ENCODE measurements at regions not wholly inside any gene's neighbourhood (a gene's known extent, or its start where the extent isn't known, plus 50 kb on each side); places are given as distances from the start of the nearest gene placed in this dataset.
A peak's percentile ranks its signal among the peaks of the same experiment; 100 is the strongest.
"Not testable (repeated sequence)": the region's sequence is repeated elsewhere in the genome, so short reads cannot be mapped to it uniquely, and the experiment has no call there.

GRCh38 chr14:98915625-98916024 is 356.4 kb downstream of the BCL11B start:
- no peak for DNase-seq

DNA sequence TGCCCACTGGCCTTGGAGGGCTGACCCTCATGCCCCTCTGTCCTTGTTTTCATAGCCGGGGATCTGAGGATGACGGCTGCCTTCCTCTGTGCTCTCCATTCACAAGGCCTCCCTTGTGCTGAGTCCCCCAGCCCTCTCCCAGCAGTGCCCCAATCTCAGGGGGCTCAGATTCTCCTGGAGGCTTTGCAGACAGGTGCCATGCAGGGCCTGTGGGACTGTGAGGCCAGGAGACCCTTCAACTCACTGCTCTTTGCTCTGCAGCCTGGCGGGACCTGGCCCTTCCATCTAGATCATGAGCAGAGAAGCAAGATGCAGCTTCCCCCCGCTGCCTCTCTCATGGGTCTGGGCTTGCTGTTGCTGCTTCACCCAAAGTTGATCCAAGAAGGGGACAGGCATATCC is 356.0 kb downstream of the BCL11B start:
- DNase-seq = no peak

DNA sequence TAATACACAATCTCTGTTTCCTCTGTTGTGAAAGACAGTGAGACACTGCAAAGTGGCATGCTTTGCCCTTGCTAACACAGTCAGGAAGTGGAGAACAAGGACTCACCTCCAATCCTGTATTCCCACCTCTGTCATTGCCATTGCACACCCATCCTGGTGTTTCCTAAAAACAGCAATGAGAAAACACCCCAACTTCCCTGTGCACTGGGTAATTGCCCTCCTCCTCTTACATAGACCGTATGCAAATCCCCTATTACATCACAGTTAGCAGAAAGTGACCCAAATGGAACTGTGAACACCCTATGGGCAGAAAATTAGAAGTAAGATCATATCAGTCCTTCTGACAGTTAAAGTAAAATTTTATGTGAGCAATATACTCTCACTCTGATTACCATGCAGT is 355.5 kb downstream of the BCL11B start:
- no peak for DNase-seq

DNA sequence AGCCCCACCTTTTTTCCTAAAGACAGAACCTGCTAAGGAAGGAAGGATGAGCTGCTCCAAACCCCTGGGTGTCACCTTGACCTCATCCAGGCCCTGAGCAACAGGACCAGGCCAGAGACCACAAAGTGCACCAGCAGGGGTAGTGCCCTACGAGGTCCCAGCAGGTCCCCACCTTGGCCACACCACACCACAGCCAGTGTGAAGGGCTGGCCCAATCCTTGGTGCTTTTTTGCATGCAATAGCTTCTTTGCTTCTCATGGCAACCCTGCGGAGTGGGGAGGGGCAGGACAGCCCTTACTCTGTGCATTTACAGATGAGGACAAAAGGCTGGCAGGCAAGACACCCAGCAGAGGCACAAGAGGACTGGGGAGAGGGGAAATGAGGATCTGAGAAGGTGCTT is 352.6 kb downstream of the BCL11B start:
- no peak for DNase-seq

GRCh38 chr14:98921306-98921705 is 350.7 kb downstream of the BCL11B start:
- DNase-seq = not testable (repeated sequence)

- DNase-seq = no peak
Measured at GRCh38 chr14:98923596-98923995, 348.4 kb downstream of the BCL11B start.

DNA sequence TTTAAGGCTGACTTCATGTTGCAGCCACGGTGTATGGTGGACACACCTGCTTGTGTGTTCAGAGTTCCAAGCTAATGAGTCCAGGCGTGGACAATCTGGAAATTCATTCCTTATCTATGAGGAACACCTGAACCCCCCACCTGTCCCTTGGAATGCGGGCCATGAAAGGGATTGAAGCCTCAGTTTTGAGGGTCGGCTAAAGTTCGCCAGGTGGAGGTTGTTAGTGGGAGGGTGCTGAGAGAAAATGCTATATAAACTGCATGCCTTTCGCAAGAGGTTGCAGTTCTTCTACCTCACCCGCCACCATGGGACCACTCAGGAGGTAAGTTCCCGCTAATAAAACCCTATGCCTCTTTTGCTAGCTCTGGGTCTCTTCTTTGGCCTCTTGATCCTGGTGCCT is 348.0 kb downstream of the BCL11B start:
- no peak for DNase-seq

DNA sequence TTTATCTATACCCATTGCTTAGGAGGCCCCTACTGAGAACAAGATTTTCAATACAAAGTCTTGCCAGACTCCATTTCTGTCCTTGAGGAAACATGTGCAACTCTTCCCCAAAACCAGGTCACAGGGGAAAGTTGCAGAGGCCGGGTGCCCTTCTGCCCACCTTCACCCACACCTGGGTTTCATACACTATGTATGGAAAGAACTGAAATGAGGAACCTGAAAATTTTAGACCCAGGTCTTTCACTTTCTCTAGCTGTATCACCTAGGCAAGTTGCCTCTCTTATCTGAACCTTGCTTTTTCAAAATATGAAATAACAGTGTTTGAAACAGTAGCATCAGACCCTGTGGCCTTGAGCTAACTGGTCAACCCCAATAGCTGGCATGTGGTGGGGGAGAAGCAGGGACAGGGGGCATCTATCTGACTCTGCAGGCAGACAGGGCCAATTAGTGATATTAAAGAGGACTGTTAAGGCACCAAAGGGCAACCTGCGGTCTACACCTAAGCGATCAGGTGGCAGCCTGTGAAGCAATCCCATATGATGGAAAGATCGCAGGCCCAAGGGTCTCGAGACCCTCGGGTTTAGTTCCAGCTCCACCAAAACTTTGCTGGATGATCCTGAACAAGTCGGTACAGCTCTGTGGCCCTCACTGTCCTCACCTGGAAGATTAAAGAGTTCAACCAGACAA is 346.5 kb downstream of the BCL11B start:
- DNase-seq = no peak

DNA sequence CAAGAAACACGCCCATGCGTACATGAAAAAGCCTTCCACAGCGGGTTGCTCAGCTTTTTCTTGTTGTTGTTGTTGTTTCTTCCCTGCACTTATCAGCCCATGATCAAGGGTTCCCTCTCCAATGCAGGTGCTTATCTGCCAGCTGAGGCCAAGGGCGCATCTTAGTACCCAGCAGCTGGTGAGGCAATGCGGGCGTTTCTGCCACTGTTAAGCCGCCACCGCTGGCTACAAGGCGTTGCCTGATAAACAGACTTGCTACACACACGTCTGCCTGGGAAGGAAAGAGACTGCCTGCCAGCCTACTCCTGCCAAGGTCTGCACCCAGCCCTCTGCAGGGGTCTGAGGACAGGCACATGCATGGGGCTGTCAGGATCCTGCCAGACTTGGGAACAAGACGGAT is 345.9 kb downstream of the BCL11B start:
- no peak for DNase-seq

GRCh38 chr14:98926801-98927200 is 345.2 kb downstream of the BCL11B start:
- no peak for DNase-seq

GRCh38 chr14:98927986-98928385 is 344.0 kb downstream of the BCL11B start:
- DNase-seq = no peak

DNA sequence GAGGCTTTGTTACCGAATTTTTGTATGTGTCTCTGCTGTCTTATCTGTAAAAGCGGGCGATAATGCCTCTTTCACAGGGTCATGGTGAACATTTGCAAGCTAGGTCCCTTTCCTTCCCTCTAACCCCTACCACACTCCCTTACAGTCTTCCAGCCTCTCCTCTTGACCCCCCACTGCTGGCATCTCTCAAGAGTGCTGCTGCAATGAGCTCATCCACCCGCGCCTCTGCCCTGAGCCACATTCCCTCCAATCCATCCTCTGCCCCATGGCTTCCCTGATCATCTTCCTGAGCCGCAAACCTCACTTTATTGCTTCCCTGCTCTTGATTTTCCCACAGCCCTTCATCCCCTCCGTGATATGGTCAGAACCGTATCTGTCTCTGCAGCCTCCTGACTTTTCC is 343.6 kb downstream of the BCL11B start:
- no peak for DNase-seq

GRCh38 chr14:98931126-98931525 is 340.9 kb downstream of the BCL11B start:
- no peak for DNase-seq

DNA sequence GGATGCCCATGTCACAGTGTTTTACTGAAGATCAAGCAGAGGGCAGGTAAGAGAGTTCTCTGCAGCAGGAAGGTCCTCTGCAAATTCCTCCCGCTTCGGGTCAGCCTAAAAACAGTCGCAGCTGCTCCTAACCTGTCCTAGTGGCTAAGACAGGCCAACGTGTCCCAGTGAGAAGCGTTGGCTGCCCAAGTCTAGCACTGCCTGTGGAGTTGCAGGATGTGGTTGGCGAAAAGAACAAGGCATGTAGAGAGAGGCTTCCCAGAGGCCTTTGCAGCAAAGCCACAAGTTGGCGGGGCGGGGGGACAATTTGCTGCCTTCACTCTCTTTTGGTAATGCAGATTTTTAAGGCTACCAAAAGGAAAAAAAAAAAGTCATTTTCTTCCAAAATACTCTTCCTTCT is 340.1 kb downstream of the BCL11B start:
- DNase-seq = peak; percentile 8

DNA sequence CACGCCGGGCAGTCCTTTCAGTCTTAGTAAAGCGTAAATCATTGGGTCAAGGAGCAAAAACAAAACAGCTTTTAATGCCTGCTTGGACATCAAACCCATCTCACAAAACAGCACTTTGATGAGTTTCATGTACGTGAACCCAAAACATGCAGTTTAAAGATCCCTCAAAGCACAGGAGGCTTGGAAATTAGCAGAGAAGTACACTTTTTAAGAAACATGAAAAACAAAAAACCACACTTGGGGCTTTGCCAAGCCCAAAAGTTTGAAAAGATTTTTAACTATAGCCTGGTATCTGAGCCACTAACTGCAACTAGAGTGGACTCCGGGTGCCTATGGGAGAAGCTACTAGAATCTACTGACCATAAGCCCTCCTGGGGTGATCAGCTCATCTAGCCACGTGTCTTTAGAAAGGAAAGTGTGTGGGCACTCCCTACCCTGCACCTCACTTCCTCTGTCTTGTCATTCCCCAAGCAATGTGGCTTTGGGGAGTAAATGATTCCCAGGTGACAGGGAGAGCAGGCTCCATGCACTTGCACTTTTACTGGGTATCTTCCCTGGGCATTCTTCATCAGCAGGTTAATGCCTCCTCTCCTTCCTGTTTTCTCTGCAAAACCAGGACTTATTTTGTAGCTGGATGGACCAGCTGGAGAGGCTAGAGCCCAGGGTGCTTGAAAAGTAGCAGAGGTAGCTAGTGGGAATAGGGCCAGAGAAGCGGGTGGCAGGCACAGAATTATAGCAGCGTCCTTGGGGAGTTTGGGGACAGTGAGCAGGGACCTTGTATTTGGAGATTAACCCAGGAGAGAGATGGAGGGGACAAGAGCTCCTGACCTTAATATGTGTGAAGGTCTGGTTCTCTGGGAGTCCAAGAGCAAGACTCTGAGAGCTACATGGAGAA is 339.3 kb downstream of the BCL11B start:
- no peak for DNase-seq

DNA sequence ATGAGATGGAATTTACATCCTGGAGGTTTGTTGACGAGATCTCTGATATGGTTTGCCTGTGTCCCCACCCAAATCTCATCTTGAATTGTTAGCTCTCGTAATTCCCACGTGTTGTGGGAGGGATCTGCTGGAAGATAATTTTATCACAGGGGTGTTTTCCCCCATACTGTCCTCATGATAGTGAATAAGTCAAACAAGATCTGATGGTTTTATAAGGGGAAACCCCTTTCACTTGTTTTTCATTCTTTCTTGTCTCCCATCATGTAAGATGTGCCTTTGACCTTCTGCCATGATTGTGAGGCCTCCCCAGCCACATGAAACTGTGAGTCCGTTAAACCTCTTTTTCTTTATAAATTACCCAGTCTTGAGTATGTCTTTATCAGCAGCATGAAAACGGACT is 337.4 kb downstream of the BCL11B start:
- not testable (repeated sequence) for DNase-seq

DNA sequence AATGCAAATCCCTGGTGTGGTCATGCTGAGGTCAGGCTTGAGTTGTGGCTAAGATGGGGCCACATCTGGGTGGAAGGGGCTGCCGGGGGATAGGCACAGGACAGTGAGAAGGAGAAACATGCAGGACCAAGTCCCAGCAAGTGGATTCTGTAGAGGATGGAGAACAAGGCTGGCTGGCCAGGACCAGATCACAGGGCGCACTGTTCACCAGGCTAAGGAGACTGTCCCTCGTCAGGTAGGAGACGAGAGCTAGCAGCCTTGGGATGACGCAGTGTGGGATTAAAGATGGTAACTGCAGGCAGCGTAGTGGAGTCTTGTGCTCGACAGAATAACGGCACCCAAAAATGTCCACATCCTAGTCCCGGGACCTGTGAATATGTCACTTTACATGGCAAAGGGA is 336.1 kb downstream of the BCL11B start:
- DNase-seq = no peak

DNA sequence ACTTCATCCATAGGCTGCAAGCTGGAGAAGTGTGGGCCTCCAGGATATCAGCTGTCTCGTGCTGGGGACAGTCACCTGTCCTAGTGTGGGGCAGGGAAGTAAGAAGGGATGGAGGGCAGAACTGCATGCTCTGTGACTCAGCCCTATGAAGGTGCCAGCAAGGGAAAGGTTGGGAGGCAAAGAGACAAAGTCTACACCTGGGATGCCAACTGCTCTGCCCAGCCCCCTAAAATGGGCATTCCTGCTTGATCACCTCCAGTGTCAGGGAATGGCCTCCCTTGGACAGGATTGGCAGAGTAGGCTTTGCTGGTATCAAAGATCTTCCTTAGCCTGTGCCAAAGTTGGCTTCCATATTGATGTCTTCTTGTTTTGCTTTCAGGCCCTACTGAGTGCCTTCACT is 335.0 kb downstream of the BCL11B start:
- no peak for DNase-seq

GRCh38 chr14:98937712-98938505 is 334.1 kb downstream of the BCL11B start:
- no peak for DNase-seq

- no peak for DNase-seq
Measured at GRCh38 chr14:98940693-98941437, 331.1 kb downstream of the BCL11B start.

DNA sequence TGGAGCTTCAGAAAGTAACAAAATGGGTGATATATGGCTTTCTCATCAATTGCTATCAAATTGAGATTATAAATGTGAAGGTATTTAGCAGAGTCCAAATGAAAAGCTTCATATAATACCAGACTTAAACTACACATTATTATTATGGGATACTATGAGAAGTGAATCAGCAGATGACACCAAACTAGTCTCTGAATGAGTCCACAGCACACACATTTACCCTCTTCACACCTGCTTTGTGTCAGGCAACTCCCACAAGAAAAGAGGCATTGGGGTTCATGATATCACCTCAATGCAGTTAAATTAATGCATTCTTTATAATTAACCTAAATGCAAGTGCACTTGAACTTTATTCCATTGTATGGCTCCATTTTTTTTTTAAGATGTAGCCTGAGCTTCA is 330.5 kb downstream of the BCL11B start:
- DNase-seq = no peak

- no peak for DNase-seq
Measured at GRCh38 chr14:98943907-98944306, 328.1 kb downstream of the BCL11B start.

GRCh38 chr14:98944989-98945388 is 327.0 kb downstream of the BCL11B start:
- DNase-seq = no peak
